ENCODE measurements at regions not wholly inside any gene's neighbourhood (a gene's known extent, or its start where the extent isn't known, plus 50 kb on each side); places are given as distances from the start of the nearest gene placed in this dataset.
A peak's percentile ranks its signal among the peaks of the same experiment; 100 is the strongest.
"Not testable (repeated sequence)": the region's sequence is repeated elsewhere in the genome, so short reads cannot be mapped to it uniquely, and the experiment has no call there.

GRCh38 chr15:92840149-92840548 lies 60.0 kb upstream of the CHD2 start:
- Mint-ChIP-seq H3K4me1 (peaks cover 24 to 30% (median 25%) of the 10 kb centered on the region in 3 donors), H3K27me3 (no peaks in the 10 kb centered on the region), H3K4me3 (peak overlapping the region; percentile 35 to 96 (median 68)), H3K36me3 (peaks cover 2% of the 10 kb centered on the region), H3K27ac (peak overlapping the region in 2 of 3 donors; percentile 70 to 97), H3K9me3 (no peaks in the 10 kb centered on the region)

GRCh38 chr15:92843326-92843725 lies 56.8 kb upstream of the CHD2 start:
- Mint-ChIP-seq H3K36me3 (peaks cover 2% of the 10 kb centered on the region), H3K27me3 (no peaks in the 10 kb centered on the region), H3K27ac (no peak overlapping the region), H3K4me3 (no peak overlapping the region), H3K9me3 (no peaks in the 10 kb centered on the region), H3K4me1 (peaks cover 32 to 48% (median 40%) of the 10 kb centered on the region in 3 donors)

- H3K36me3 Mint-ChIP-seq = peaks cover 2% of the 10 kb centered on the region
- H3K27me3 Mint-ChIP-seq = no peaks in the 10 kb centered on the region
- H3K4me3 Mint-ChIP-seq = no peak overlapping the region
- H3K4me1 Mint-ChIP-seq = peaks cover 32 to 44% (median 40%) of the 10 kb centered on the region in 3 donors
- H3K27ac Mint-ChIP-seq = no peak overlapping the region
- H3K9me3 Mint-ChIP-seq = no peaks in the 10 kb centered on the region
Measured at GRCh38 chr15:92843814-92844213, 56.3 kb upstream of the CHD2 start.

GRCh38 chr15:92845126-92845508 lies 55.0 kb upstream of the CHD2 start:
- H3K27me3 Mint-ChIP-seq = no peaks in the 10 kb centered on the region
- H3K4me1 Mint-ChIP-seq = peaks cover 34 to 49% (median 45%) of the 10 kb centered on the region in 3 donors
- no peaks in the 10 kb centered on the region for H3K36me3 Mint-ChIP-seq
- peaks cover 0 to 2% (median 0%) of the 10 kb centered on the region in 3 donors for H3K9me3 Mint-ChIP-seq
- peak overlapping the region; percentile 50 to 86 (median 82) for H3K4me3 Mint-ChIP-seq
- peak overlapping the region; percentile 9 to 98 (median 54) for H3K27ac Mint-ChIP-seq

GRCh38 chr15:92846741-92847140 lies 53.4 kb upstream of the CHD2 start:
- H3K4me3 Mint-ChIP-seq = no peak overlapping the region
- H3K27me3 Mint-ChIP-seq = no peaks in the 10 kb centered on the region
- H3K36me3 Mint-ChIP-seq = no peaks in the 10 kb centered on the region
- H3K4me1 Mint-ChIP-seq = peaks cover 34 to 48% (median 43%) of the 10 kb centered on the region in 3 donors
- H3K9me3 Mint-ChIP-seq = peaks cover 0 to 2% (median 0%) of the 10 kb centered on the region in 3 donors
- peak overlapping the region in 1 of 3 donors; percentile 26 for H3K27ac Mint-ChIP-seq

GRCh38 chr15:92847841-92848240 lies 52.3 kb upstream of the CHD2 start:
- Mint-ChIP-seq H3K4me3 (peak overlapping the region in 2 of 4 donors; percentile 8 to 56), H3K4me1 (peaks cover 35 to 46% (median 41%) of the 10 kb centered on the region in 3 donors), H3K36me3 (no peaks in the 10 kb centered on the region), H3K27ac (peak overlapping the region in 1 of 3 donors; percentile 46), H3K27me3 (no peaks in the 10 kb centered on the region), H3K9me3 (peaks cover 0 to 2% (median 0%) of the 10 kb centered on the region in 3 donors)

- Mint-ChIP-seq H3K4me3 (peak overlapping the region in 2 of 4 donors; percentile 60 to 64), H3K4me1 (peaks cover 42 to 49% (median 47%) of the 10 kb centered on the region in 3 donors), H3K9me3 (peaks cover 0 to 2% (median 0%) of the 10 kb centered on the region in 3 donors), H3K27ac (peak overlapping the region in 1 of 3 donors; percentile 88), H3K36me3 (no peaks in the 10 kb centered on the region), H3K27me3 (no peaks in the 10 kb centered on the region)
Measured at GRCh38 chr15:92848464-92848851, 51.7 kb upstream of the CHD2 start.

- Mint-ChIP-seq H3K4me3 (peak overlapping the region; percentile 50 to 88 (median 74)), H3K9me3 (peaks cover 0 to 2% (median 0%) of the 10 kb centered on the region in 3 donors), H3K36me3 (no peaks in the 10 kb centered on the region), H3K4me1 (peaks cover 47 to 53% (median 51%) of the 10 kb centered on the region in 3 donors), H3K27me3 (no peaks in the 10 kb centered on the region), H3K27ac (peak overlapping the region; percentile 88 to 92 (median 89))
Measured at GRCh38 chr15:92848852-92849598, 51.1 kb upstream of the CHD2 start.

- Mint-ChIP-seq H3K27ac (peak overlapping the region in 2 of 3 donors; percentile 88 to 92), H3K4me1 (peaks cover 45 to 49% (median 47%) of the 10 kb centered on the region in 3 donors), H3K4me3 (peak overlapping the region in 3 of 4 donors; percentile 49 to 85 (median 64))
- not testable (repeated sequence) for H3K27me3 Mint-ChIP-seq, H3K9me3 Mint-ChIP-seq, H3K36me3 Mint-ChIP-seq
Measured at GRCh38 chr15:92850218-92850617, 49.9 kb upstream of the CHD2 start.

Data from IgD-negative memory B cell (primary cell).